HG03442 (cell line): ENCODE measurements at regions not wholly inside any gene's neighbourhood (a gene's known extent, or its start where the extent isn't known, plus 50 kb on each side); places are given as distances from the start of the nearest gene placed in this dataset.

ENCODE experiments used
- ATAC-seq: cut with Tn5 transposase; IDR thresholded peaks from one replicate; pipeline ENCODE4 v1.9.1; 2021; ENCODE audit warnings: mild to moderate bottlenecking, moderate library complexity; ENCODE audit not compliant: unreplicated experiment

DNA sequence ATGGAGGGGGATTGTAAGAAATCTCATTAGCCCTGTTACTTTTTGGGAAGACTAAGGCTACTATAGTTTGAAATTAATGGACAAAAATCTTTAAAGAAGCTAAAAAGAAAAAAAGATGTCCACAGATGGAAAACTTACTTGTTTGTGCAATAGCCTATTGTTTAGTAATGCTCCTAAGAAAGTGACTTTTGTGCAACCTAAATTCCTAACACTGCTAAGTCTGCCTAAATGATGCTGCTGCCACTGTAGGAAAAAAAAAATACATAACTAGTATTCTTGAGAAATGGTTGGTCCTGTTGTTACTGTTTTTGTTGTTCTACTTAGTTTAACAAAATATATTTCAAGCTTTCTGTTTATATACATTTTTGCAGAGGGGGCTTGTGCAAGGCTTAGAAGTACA is 108.2 kb upstream of the NR3C1 start:
- ATAC-seq, result no peak

DNA sequence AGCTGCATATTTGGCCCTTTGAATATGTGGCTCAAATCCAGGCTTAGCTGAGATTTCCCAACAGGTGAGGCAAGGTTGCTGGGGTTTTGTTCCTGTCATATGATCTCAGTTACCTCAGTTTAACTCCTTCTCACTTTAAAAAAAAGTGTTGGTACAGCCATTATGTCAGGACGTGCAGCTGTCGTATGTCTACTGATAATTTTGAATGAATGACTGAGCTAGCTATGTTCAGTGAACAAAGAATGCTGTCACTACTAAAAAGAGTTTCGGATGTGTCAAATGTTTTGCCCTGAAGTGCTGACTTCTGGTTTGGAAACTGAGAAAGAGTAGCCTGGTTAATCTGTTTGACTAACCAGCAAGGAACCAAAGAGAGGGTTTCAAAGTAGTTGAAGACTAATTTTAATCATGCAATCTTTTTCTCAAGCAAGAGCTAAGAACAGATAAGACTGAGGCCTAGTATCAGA is 106.3 kb upstream of the NR3C1 start:
- ATAC-seq, result peak; percentile 95

DNA sequence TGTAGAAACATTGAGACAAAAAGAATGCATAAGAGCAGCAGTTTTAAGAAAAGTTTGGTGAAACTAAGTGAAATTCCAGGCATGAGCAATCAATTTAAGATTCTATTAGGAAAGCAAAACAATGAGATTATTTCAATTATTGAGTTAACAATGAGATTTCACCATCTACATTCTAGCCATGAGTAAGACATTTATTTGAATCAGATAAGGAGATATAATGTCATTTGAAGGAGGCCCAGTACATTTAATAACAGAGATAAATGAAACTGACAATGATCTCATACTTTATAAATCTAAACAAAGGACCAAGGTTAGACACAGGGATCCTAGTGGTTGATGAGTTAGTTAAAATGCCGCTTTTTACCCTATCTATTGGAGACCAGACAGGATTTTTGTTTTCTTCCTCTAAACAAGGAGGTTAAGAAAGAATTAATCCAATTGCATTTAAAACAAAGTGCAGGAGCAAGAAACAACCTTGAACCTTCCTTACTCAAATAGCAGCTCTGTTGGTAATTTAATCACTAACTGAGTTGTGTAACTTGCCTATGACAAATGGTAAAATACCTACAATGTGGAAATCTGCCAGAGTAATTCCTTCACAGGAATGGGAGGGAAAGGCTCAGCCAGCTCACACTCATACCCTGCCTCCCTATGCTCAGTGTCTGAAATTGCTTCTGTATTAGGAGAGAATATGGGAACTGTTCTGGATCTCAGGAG is 103.5 kb upstream of the NR3C1 start:
- ATAC-seq, result no peak

DNA sequence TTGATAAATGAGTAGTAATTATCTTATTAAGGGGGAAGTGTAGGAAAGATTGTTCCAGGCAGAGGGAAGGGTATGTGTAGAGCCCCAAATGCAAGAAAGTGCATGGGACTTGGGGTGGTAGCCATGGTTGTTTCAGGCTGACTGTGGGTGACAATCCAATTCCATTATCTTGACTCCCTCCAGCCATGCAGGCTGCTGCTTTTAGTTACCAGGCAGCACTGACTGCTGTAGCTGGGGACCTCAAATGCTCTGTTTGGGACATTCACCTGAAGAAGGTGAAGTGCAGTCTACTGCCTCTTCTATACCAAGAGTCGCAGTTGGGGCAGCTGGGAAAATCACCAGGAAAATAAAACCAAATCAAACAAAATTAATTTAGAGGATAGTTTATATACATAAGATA is 102.4 kb upstream of the NR3C1 start:
- no peak for ATAC-seq

DNA sequence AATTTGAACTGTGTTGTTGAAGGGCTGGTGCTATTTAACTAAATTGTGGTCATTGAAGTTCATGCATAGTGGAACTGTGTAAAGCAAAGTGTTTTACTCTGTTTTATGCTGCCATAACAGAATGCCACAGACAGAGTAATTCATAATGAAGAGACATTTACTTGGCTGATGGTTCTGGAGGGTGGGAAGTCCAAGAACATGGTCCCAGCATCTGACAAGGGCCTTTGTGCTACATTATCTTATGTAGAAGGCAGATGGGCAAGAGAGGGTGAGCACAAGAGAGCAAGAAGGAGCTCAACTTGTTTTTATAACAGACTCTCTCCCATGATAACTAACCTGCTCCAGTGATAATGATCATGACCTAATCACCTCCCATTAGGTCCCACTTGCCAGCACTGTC is 101.9 kb upstream of the NR3C1 start:
- ATAC-seq, result no peak

DNA sequence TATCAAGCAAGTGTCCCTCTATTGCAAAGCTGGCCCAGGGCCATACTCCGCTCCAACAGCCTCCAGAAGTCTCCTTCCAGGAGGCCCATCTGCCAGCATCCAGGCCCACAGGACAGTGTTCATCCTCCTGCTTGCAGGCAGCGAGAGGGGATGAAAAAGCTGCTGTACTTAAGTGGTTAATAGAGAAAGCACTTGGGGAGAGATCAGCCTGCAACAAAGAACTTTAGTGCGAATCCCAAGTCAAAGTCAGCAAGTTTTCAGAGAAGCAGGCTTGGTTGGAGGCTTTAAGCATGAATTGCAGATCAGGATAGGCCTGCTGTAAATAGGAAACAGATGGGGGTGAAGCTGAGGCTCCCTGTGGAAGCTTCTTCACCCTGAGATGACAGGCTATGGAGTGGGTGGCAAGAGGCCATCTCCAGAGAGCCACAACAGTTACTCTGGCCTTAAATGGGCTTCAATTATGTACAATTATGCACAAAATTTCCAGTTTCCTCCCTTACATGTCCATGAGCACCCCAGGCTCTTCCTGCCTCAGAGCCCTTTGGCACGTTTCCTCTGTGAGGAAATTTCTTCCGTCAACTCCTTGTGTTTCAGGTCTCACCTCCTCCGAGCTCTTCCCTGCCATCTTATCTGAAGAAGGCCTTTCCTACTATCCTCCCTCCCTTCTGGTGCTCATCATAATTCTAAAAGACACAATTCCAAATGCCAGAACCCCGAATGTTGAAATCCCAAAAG is 98.0 kb upstream of the NR3C1 start:
- ATAC-seq, result no peak

DNA sequence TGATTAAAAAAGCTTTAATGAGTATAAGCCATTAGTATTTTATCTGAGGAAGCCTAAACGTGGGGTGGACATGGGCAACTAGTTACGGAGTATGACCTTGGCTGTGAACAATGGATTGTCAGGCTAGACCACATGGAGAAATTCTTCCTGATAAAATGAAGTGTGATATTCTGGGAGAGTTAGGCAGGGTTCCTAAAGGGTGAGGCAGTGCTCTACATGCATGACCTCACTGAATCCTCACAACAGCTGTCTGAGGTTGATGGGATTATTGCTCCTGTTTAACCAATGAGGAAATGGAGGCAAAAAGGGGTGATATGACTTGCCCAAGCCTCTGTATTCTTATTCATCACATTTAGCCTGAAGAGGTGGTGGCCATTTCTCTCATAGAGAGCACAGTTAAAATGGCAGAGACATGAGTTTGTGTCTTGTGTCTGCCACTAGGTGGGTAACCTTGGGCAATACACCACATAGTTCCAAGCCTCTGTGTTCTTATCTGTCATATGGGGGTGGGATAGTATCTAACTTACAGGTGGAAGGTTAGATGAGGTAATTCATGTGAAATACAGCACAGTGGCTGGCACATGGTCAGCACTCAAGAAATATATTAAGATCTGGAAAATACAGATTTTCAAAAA is 96.1 kb upstream of the NR3C1 start:
- no peak for ATAC-seq

DNA sequence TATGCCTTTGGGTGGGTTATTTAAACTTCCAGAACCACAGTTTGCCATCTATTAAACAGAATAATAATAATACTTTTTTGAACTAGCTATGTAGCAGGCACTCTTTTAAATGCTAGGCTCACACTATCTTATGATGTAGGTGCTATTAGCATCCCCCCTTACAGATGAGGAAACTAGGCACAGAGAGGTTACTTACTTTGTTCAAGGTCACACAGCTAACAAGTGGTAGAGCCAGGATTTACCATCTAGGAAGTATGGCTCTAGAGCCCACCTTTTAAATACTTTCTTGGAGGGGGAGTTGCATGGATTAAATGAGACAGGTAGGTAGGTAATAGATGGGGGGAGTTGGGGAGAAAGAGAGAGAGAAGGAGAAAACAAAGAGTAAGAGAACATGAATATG is 95.3 kb upstream of the NR3C1 start:
- no peak for ATAC-seq

DNA sequence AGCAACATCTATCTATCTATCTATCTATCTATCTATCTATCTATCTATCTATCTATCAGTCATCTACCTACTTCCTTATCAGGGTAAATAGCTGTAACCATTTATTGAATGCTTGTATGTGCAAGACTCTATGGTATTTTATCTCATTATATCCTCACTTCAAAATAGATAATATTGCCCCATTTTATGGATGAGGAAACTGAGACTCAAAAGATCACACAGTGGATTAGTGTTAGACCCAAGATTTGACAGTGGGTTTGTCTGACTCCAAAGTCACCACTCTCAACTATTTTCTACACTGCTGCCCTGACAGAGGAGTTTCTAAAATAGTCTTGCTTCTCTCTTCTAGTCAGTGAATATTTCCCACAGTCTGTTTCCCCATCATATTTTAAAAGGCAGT is 94.3 kb upstream of the NR3C1 start:
- ATAC-seq, result no peak

DNA sequence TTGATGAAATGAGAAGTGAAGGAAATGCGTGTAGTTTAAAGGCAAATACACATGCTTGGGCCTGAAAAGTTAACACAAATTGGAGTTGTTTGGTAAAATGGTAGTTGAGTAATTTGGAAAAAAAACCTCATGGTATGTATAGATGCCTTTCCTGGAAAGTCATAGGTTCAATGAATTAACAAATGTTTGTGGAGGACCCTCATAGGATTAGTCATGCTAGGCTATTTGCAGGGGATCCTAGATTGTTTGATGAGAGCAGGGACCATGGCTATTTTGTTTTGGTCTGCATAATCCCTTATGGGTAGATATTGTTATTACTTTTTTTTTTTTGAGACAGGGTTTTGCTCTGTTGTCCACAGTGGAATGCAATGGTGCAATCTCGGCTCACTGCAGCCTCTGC is 93.5 kb upstream of the NR3C1 start:
- ATAC-seq, result no peak

DNA sequence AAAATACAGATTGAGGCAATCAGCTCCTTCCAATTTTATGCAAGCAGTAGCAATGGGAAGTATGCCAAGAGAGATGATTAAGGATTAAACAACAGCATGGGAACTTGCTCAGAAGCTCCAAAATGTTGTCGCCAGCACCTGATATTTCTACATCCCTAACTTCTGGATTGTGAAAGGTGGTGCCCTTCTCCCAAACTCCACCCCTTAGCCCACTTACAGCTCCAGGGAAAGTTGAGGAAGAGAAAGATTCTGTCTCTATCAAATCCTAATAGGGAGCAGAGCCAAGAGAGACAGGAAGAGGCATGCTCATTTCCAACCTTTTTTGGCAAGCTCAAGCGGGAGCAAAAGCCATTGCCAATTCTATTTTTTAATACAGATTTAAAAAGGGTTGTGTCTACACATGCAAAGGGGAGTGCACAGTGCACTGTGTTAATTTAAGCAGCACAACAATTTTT is 92.4 kb upstream of the NR3C1 start:
- ATAC-seq, result no peak

DNA sequence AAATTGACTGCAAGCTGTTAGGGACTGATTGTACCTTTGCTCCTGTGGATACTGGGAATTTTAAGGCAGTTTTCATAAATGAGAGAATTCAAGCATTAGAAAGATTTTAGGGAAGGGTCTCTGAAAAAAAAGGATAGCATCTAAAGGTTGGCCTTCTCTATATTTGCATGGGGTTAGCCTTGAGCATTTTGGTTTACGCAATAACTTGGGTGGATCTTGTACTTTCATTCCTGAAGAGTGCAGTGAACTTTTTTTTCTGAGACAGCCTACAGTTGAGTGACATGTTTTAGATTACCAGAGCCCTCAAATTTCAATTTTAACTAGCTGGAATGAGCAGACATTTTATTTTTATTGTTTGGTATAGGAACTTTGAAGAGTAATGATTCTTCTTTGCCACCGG is 91.6 kb upstream of the NR3C1 start:
- no peak for ATAC-seq

DNA sequence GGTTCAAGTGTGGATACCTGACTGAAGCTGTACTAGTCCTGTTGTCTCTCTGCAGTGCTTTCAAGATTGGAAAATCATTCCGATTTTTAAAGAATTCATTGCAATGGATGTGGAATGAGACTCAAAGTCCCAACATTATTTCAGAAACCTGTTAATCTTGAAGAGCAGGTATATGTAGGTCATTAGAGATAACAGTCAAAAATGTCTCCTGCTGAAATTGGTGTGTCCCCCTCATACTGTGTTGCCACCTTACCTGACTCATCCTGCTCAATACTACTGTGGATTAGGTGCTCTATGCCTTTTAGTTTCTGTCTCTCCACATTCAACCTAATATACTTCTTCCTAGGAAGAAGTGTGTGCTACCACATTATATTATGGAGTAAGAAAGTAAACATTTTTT is 91.1 kb upstream of the NR3C1 start:
- no peak for ATAC-seq

DNA sequence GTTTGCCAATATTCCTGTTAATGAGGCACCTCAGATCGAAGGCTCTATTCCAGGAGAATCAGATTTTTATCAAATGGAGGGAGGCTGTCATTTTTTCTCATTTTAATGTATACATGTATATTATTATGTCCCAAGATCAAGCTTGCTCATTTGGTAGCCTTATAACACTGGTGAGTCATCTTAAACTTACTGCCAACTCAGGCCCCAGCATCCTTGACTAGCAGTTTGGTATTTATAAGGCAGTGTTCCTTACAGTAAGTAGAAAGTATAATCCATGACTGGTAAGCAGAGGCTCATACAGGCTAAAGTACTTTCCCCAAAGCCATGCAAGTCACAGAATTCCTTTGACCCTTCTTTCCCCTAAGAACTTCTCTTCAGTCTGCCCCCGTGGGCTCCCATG is 90.7 kb upstream of the NR3C1 start:
- no peak for ATAC-seq

DNA sequence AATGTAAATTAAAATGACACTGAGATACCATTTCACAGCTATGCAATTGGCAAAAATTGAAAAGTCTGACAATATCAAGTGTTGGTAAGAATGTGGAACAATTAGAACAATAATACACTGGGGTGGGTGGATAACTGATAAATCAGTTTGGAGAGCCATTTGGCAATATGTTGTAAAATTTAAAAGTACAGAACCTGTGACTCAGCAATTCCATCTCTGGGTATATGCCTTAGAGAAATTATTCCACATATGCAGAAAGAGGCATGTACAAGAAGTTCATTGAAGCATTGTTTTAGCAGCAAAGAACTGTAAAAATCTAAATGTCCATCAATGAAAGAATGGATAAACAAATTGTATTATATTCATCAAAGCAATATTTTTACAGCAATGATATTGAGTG is 89.3 kb upstream of the NR3C1 start:
- no peak for ATAC-seq

DNA sequence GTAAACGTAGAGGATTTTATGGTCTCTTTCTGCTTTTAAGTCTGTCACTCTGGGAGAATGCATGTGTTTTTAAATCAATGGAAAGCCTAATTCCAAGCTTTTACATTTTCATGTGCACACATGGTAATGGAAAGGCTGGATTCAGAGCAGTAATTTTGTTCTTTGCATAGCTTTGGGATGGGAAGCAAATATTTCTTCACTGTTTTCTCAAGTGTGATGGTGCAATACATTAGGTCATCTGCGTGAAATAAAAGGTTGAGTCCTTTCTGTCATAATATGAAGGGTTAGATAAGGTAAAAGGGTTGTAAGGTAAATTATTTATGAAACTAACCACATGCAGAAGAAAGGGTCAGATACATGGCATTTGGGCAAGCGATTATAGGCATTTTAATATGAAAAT is 88.2 kb upstream of the NR3C1 start:
- no peak for ATAC-seq

DNA sequence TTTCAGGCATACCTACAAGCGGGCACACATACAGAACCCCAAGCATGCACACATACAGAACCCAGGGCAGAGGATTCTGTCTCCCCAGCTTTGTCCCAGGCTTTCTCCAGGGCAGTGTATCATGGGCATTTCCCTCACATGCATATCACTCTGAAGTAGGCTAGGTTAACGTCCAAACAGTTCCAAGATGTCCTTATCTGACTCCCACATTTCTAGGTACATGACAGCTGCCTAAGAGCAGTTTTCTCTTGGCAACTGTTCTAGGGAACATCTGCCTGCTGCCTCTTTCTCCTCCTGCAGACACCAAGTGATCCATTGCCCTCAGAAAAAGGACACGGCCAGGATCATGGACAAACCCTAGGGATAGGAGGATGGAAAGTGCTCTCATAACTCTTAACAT is 84.9 kb upstream of the NR3C1 start:
- ATAC-seq, result no peak

DNA sequence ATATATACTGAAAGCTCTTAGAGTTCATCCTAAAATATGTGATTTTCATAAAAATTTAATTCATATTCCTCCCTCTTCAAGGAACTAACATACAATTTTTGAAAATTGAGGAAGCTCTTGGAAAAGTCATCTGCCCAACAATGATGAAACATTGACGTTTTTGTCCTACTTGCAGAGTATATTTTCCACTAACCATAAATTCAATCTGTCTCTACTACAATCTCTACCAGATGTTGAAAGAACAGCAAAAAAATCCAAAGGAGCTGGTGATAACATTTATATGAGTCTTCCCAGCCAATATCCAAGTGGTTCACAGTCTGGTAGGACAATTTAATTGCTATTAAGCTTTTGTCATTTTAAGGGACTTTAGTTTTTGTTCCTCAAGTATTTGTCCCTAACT is 81.1 kb upstream of the NR3C1 start:
- no peak for ATAC-seq

DNA sequence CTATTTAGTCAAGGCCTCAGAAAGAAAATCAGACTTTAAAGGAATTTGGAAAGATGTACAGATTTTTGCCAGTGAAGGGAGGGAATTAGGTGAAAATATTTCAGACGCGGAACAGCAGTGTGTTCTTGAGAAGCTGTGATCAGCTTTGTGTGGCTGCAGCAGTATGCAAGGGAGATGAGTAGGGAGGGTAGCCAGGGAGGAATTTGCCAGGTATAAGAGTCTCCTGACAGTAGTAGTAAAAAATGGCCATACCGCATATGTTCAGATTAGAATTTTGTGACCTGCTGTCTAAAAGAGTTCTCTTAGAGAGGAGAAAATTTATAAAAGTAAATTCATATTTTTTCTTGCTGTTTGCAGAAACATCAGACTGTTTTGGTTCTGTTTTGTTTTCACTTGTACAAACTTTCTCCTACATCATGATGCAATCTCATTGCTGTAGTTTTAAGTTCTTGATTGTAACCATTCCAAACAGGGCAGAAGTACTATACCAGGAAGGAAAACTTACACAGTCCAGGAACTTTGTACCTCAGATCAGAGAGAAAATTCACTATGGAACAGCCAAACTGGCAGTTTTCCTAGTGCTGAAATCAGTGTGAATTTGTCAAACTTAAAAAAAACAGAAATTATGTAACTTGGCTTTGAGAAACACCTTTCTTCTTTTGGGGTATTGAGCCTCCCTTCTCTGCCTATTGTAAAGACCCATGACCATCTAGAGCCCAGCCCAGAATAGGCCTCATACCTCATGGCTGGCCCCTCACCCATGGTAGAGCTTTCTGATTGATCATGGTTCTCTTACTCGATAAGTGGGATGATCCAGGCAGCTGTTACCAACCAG is 78.4 kb upstream of the NR3C1 start:
- ATAC-seq, result no peak

DNA sequence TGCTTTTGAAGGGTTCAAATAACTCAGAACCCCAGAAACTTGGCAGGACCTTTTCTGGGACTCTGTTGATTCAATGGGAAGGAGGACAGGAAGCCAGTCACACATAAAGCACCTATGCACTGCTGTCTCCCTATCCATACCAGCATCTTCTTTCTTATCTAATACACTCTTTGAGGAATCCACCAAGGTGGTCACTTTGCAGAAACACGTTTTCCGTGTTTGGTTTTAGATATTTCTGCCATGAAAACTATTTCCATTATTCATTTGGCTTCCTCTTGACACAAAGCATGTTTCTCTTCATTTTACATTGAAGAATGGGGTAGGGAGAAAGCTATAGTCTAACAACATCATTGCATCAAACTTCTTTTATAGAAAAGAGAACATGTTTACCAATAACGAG is 76.5 kb upstream of the NR3C1 start:
- ATAC-seq, result no peak

DNA sequence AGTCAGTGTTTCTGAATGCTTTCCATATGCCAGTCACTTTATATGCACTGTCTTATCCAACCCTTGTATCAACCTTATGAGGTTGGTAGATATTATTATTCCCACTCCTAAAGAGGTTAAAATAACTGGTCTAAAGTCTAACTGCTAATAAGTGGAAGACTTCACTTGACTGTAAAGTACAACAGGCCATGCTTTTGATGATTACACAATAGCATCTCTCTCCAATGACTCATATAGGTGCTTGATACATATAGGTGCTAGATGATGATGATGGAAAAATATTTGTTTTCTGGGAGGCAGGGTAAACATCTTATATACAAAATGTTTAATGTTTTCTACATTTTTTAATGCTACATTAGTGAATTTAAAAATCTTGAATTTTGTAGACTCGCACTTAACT is 75.9 kb upstream of the NR3C1 start:
- ATAC-seq, result no peak
